Skin of body (tissue), 1 donor: ENCODE measurements at regions not wholly inside any gene's neighbourhood (a gene's known extent, or its start where the extent isn't known, plus 50 kb on each side); places are given as distances from the start of the nearest gene placed in this dataset.

Experiments used
- DNase-seq: peaks from one replicate; lab custom pipeline; 2025; lab: John Stamatoyannopoulos, UW

DNA sequence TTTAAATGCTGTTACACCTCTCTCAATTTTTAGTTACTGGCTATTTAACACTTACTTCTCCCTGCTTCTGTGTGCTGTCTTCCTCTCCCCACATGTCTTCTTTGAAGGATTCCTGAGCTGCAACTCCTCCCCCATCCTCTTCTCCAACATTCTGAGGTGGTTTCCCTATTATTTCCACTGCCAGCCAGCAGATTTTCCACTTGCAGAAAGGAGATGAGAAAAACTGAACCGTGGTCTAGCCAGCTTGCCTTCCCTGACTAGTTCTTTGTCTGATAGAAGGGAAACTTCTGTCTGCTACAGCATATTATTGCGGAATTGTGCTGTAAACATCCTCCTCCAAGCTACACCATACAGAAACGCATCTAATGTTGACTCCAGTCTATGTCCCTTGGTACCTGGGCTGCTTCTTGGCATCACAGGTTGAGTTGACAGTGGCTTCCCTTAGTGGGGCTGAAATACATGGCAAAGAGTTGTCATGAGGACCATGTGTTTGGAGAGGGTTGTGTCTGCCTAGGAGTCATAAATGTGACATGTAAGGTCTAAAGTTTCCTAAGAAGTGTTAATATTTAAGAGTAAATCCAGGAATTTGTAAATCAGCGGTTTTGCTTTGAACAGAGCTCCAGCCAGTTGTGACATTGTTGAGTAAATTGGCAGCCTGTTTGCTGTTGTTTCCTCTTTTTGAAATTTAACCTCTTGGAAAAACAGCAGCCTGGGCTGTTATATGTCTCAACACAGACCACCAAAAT is 68.3 kb upstream of the RND3 start:
- DNase-seq = no peak

DNA sequence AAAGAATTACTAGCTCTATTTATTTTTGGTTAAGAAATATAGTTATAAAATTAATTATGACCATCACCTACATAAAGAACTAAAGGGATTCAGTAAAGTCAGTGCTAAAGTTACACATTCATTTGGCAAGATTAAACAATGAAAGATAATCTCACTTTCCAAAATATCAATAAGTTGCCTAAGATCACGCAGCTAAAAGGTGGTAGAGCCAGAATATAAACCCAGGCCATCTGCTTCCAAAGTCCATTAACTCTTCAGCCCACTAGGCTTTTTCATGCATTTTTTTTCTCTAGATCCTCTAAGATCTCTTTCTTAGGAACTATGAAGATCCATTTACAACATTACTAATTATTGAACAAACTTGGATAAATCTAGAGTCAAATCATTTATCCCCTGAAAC is 66.6 kb upstream of the RND3 start:
- DNase-seq = no peak

DNA sequence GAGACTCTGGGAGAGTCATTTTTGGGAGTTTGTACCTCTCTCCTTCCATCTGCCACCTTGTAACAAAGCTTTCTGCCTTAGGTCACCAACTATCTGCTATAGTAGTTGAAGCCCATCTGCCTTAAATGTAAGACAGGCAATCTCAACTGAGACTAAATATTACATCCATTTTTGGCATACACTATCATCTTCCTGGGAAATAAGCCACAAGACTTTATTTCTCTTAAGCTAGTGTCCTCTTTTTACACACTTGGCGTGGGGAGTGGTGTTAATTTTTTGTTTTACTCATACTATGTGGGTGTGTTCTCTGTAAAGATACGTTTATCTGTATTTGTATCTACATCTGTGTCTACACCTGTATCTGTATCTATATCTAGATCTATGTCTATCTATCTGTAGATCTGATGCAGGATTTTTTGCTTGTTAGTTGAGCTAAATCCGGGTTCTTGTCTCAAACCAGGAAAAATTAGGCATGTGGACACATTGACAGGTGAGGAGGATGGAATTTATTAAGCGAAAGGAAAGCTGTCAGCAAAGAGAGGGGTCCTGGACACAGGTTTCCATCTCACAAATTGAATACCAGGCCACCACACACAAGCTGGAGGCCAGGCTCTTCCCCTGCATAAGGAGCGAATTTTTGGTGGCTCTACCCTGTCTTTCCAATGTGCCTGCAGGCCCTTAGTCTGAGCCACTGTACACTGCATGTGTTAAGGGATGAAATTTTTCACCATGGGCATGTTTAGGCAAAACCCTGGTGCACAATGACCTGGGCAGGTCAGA is 64.8 kb upstream of the RND3 start:
- DNase-seq = no peak

DNA sequence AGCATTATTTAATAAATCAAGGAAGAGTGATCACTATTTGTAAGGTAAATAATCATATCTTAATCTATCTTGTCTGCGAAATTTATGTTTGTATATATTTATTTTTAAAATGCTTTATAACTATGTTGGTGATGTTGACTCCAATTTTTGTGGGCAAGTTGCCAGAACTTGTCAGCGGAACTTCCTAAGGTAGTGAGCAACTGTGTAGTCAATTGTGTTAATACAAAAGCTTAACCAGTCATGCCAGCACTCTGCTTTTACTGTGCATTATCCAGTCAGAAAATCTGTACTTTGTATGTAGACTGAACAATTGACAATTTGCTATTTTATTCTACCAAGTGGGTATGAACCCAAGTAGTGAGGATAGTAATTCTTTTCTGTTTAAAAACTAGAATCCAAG is 61.9 kb upstream of the RND3 start:
- no peak for DNase-seq

DNA sequence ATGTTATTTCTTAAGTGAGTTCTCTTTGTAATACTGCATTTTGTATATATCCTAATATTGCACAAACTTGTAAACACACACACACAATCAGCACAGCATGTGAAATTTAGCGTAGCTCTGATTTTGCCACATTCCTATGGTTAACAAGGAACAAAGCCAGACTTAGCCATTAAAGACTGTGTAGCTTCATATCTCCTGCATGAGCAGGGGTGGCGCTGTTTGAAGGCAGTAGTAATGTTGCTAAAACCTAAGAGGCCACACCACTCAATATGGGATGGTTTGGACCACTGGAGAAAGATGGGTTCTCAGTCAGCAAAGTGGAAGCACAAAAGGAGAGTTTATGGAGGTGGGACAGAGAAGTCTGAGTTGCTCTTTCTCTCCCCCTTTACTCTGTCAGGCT is 61.1 kb upstream of the RND3 start:
- DNase-seq = no peak

DNA sequence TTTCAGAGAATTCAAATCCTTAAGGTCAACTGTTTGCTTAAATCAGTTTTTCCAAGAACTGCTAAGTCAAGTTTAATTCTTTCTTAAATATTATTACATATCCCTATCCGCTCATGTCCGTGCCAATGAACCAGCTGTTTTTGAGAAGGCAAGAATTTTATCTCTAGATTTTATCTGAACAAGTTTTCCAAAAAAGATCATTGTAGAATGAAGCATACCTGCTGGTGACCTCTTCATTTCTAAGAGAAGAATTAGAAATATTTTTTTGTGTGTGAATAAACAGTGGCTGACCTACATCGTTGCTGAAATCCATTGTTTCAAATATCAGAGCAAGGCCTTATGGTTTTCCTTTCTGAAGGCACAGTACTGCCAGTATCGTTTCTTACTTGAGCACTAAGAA is 58.4 kb upstream of the RND3 start:
- DNase-seq = no peak

DNA sequence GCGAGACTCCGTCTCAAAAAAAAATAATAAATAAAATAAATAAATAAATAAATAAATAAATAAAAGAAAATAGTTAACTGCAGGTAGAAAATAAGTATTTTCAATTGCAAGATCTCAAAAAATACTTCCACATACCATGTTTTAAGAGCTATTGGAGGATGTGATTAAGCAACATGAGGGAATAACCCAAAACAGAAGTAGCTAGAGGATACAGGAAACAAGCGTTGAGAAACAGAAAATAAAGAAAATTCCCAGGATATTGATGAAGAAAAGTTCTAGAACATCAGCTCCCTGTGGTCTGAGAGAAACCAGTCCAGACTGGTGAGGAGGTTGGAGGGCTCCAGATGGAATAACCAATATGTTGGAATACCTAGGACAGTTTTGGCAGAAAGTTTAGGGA is 57.3 kb upstream of the RND3 start:
- no peak for DNase-seq

DNA sequence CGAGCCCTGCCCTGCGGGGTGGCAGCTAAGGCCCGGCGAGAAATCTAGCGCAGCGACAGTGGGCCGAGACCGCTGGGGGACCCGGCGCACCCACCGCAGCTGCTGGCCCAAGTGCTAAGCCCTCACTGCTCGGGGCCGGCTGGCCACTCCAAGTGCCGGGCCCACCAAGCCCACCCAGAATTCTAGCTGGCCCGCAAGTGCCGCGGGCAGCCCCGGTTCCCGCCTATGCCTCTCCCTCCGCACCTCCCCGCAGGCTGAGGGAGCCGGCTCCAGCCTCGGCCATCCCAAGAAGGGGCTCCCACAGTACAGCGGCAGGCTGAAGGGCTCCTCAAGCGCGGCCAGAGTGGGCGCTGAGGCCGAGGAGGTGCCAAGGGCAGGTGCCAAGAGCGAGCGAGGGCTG is 55.2 kb upstream of the RND3 start:
- no peak for DNase-seq

DNA sequence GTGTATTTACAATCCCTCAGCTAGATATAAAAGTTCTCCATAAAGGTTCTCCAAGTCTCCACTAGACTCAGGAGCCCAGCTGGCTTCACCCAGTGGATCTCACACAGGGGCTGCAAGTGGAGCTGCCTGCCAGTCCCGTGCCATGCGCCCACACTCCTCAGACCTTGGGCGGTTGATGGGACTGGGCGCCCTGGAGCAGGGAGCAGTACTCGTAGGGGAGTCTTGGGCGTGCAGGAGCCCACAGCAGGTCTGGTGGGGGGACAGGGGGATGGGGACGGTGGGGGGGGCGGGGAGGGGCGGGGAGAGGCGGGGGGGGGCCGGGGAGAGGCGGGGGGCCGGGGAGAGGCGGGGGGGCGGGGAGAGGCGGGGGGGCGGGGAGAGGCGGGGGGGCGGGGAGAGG is 54.7 kb upstream of the RND3 start:
- DNase-seq = no peak

DNA sequence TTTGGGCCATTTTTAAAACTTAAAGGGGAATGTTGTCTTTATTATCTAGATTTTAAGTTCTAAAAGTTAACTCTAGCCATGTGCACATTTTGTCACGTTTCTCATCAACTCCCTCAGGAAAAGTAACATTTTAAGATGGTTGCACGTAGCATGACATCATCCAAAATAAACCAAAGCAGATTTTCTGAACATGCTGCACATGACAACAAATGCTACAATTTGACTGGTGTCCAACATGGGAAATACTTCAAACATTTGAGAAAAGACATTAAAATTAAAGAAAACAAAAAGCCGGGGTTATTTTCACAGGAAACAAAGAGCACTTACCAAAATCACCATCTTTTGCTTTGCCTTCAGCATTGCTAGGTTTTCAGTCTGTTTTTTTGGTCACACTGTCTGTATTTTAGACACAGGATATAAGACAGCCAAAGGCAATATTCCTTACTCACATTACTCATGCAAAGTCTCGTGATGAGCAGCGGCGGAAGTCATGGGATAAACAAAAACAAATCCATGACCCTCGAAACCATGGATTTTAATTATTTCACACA is 51.3 kb upstream of the RND3 start:
- DNase-seq = peak; percentile 93
